Liver (tissue), 7 donors: ENCODE measurements at regions not wholly inside any gene's neighbourhood (a gene's known extent, or its start where the extent isn't known, plus 50 kb on each side); places are given as distances from the start of the nearest gene placed in this dataset.

Experiments
- DNase-seq: peaks from one replicate; pipeline ENCODE4 v3.0.0-alpha.2; 2017; ENCODE audit warnings: low spot score
- H3K27ac ChIP-seq, 2 donors: one replicate each; pipeline ENCODE4 v1.7.0; 2013; ENCODE audit warnings: inconsistent platforms in 2 of 2, low read length in 2 of 2, control low read depth in 1 of 2, low read depth in 1 of 2, mild to moderate bottlenecking in 1 of 2
- H3K27me3 ChIP-seq, 4 donors: one replicate each; pipeline versions ENCODE4 v1.6.1 to v1.7.0; 2013; ENCODE audit warnings: low read length in 3 of 4, inconsistent platforms in 1 of 4, mild to moderate bottlenecking in 1 of 4, moderate library complexity in 1 of 4; ENCODE audit not compliant: control insufficient read depth in 4 of 4, insufficient read depth in 4 of 4
- H3K36me3 ChIP-seq, 4 donors: one replicate each; pipeline versions ENCODE4 v1.6.1 to v1.7.0; 2013; ENCODE audit warnings: low read length in 3 of 4, mild to moderate bottlenecking in 3 of 4, low read depth in 1 of 4, moderate library complexity in 1 of 4; ENCODE audit not compliant: control insufficient read depth in 4 of 4, insufficient read depth in 3 of 4
- H3K4me1 ChIP-seq, 4 donors: one replicate each; pipeline versions ENCODE4 v1.6.1 to v1.7.0; 2013; ENCODE audit warnings: low read length in 3 of 4, mild to moderate bottlenecking in 3 of 4, moderate library complexity in 1 of 4; ENCODE audit not compliant: control insufficient read depth in 4 of 4, insufficient read depth in 4 of 4
- H3K4me3 ChIP-seq, 3 donors: one replicate each; pipeline versions ENCODE4 v1.6.1 to v1.7.0; 2013; ENCODE audit warnings: low read length in 3 of 3, control low read depth in 1 of 3, low read depth in 1 of 3, mild to moderate bottlenecking in 1 of 3
- H3K9ac ChIP-seq, 2 donors: one replicate each; pipeline ENCODE4 v1.7.0; 2013; ENCODE audit warnings: low read length in 2 of 2, mild to moderate bottlenecking in 2 of 2, moderate library complexity in 2 of 2, control low read depth in 1 of 2, low read depth in 1 of 2
- H3K9me3 ChIP-seq, 4 donors: one replicate each; pipeline versions ENCODE4 v1.6.1 to v1.7.0; 2013; ENCODE audit warnings: low read length in 3 of 4; ENCODE audit not compliant: control insufficient read depth in 4 of 4
- ATF3 ChIP-seq: IDR thresholded peaks from 2 replicates; pipeline ENCODE4 v1.6.1; 2016; ENCODE audit warnings: antibody characterized with exemption
- CTCF ChIP-seq: fragments of 150-350 bp; IDR thresholded peaks from 2 replicates; pipeline ENCODE4 v1.5.1; 2017; ENCODE audit warnings: improper control_type of control experiment, low read depth, low read length; ENCODE audit not compliant: missing input control
- EGR1 ChIP-seq, 2 donors: IDR thresholded peaks; 2 replicates each; pipeline ENCODE4 v1.6.1; 2016 to 2018; ENCODE audit warnings: antibody characterized with exemption in 2 of 2, low read depth in 2 of 2
- FOXA1 ChIP-seq: IDR thresholded peaks from 2 replicates; pipeline ENCODE4 v1.6.1; 2016; ENCODE audit warnings: antibody characterized with exemption
- FOXA2 ChIP-seq: IDR thresholded peaks from 2 replicates; pipeline ENCODE4 v1.6.1; 2016; ENCODE audit warnings: antibody characterized with exemption
- GABPA ChIP-seq, 2 donors: IDR thresholded peaks in 1 of 2; conservative IDR thresholded peaks in 1 of 2; 2 replicates each; pipeline ENCODE4 v1.6.1; 2016; ENCODE audit warnings: antibody characterized with exemption in 2 of 2, mild to moderate bottlenecking in 1 of 2, moderate library complexity in 1 of 2
- HNF4A ChIP-seq, 2 donors: conservative IDR thresholded peaks; 2 replicates each; pipeline ENCODE4 v1.6.1; 2016; ENCODE audit warnings: antibody characterized with exemption in 2 of 2, mild to moderate bottlenecking in 2 of 2
- HNF4G ChIP-seq: IDR thresholded peaks from 2 replicates; pipeline ENCODE4 v1.6.1; 2016; ENCODE audit warnings: antibody characterized with exemption
- JUND ChIP-seq, 2 donors: IDR thresholded peaks; 2 replicates each; pipeline ENCODE4 v1.6.1; 2016; ENCODE audit warnings: antibody characterized with exemption in 2 of 2
- MAX ChIP-seq: IDR thresholded peaks from 2 replicates; pipeline ENCODE4 v1.6.1; 2016; ENCODE audit warnings: antibody characterized with exemption
- NR2F2 ChIP-seq: IDR thresholded peaks from 2 replicates; pipeline ENCODE4 v1.6.1; 2016; ENCODE audit warnings: antibody characterized with exemption
- RAD21 ChIP-seq, 2 donors: IDR thresholded peaks; 2 replicates each; pipeline ENCODE4 v1.6.1; 2016; ENCODE audit warnings: antibody characterized with exemption in 2 of 2, mild to moderate bottlenecking in 2 of 2
- REST ChIP-seq: IDR thresholded peaks from 2 replicates; pipeline ENCODE4 v1.6.1; 2016; ENCODE audit warnings: antibody characterized with exemption, mild to moderate bottlenecking
- RXRA ChIP-seq, 2 donors: IDR thresholded peaks; 2 replicates each; pipeline ENCODE4 v1.6.1; 2017 to 2018; ENCODE audit warnings: antibody characterized with exemption in 2 of 2, mild to moderate bottlenecking in 1 of 2
- SP1 ChIP-seq: IDR thresholded peaks from 2 replicates; pipeline ENCODE4 v1.6.1; 2018; ENCODE audit warnings: antibody characterized with exemption, mild to moderate bottlenecking
- TAF1 ChIP-seq: conservative IDR thresholded peaks from 2 replicates; pipeline ENCODE4 v1.6.1; 2016; ENCODE audit warnings: antibody characterized with exemption, mild to moderate bottlenecking
- ZBTB33 ChIP-seq: IDR thresholded peaks from 2 replicates; pipeline ENCODE4 v1.6.1; 2016; ENCODE audit warnings: antibody characterized with exemption
- donor health status: healthy.
- donor health status: healthy.
- donor health status: healthy.
- donor health status: healthy.

GRCh38 chr13:74871369-74872070 lies 610.4 kb downstream of the TBC1D4 start:
- Histone ChIP-seq H3K9ac (no peak overlapping the region), H3K4me3 (no peak overlapping the region)

More at GRCh38 chr13:74871369-74872070, 610.4 kb downstream of the TBC1D4 start:
- Histone ChIP-seq H3K9me3 (peaks cover 0 to 6% (median 2%) of the 10 kb centered on the region in 4 donors), H3K4me1 (no peaks in the 10 kb centered on the region), H3K27me3 (no peaks in the 10 kb centered on the region), H3K27ac (no peak overlapping the region), H3K36me3 (no peaks in the 10 kb centered on the region)
- TF ChIP-seq GABPA (IDR thresholded peaks at IDR 0.05 in 1 of 2, conservative IDR thresholded peaks at IDR 0.05 in 1 of 2) (no peak), SP1 (no peak), JUND (IDR thresholded peaks at IDR 0.05) (no peak), EGR1 (IDR thresholded peaks at IDR 0.05; ENCODE audit: low read depth in 2 of 2) (no peak), NR2F2 (no peak), HNF4A (conservative IDR thresholded peaks at IDR 0.05) (no peak), HNF4G (no peak), MAX (no peak), CTCF (no peak), FOXA2 (no peak), FOXA1 (no peak), REST (no peak), TAF1 (no peak), ATF3 (no peak), ZBTB33 (no peak), RXRA (IDR thresholded peaks at IDR 0.05) (no peak), RAD21 (IDR thresholded peaks at IDR 0.05) (no peak)
- DNase-seq = no peak
